Ishikawa (cell line): ENCODE measurements at regions not wholly inside any gene's neighbourhood (a gene's known extent, or its start where the extent isn't known, plus 50 kb on each side); places are given as distances from the start of the nearest gene placed in this dataset.

ENCODE experiments used
- CEBPB ChIP-seq: IDR thresholded peaks from 2 replicates; pipeline ENCODE4 v1.6.1; 2012
- CREB1 ChIP-seq: IDR thresholded peaks from 2 replicates; pipeline ENCODE4 v1.6.1; 2012; ENCODE audit warnings: low read depth
- EGR1 ChIP-seq: IDR thresholded peaks from 2 replicates; pipeline ENCODE4 v1.6.1; 2012
- EP300 ChIP-seq: IDR thresholded peaks from 2 replicates; pipeline ENCODE4 v1.6.1; 2012; ENCODE audit warnings: borderline replicate concordance
- FOXM1 ChIP-seq: IDR thresholded peaks from 2 replicates; pipeline ENCODE4 v1.6.1; 2012; ENCODE audit warnings: low read depth, borderline replicate concordance
- MAX ChIP-seq: IDR thresholded peaks from 2 replicates; pipeline ENCODE4 v1.6.1; 2012
- NFIC ChIP-seq: IDR thresholded peaks from 2 replicates; pipeline ENCODE4 v1.6.1; 2012
- RAD21 ChIP-seq: IDR thresholded peaks from 2 replicates; pipeline ENCODE4 v1.6.1; 2012; ENCODE audit warnings: low read depth
- REST ChIP-seq: IDR thresholded peaks from 2 replicates; pipeline ENCODE4 v1.6.1; 2012; ENCODE audit warnings: low read depth, mild to moderate bottlenecking
- TAF1 ChIP-seq: IDR thresholded peaks from 2 replicates; pipeline ENCODE4 v1.6.1; 2012; ENCODE audit warnings: low read depth, mild to moderate bottlenecking
- TCF12 ChIP-seq: IDR thresholded peaks from 2 replicates; pipeline ENCODE4 v1.6.1; 2012; ENCODE audit warnings: low read depth
- TEAD4 ChIP-seq: IDR thresholded peaks from 2 replicates; pipeline ENCODE4 v1.6.1; 2012
- USF1 ChIP-seq: IDR thresholded peaks from 2 replicates; pipeline ENCODE4 v1.6.1; 2012
- YY1 ChIP-seq: IDR thresholded peaks from 2 replicates; pipeline ENCODE4 v1.6.1; 2012; ENCODE audit warnings: low read depth
- ZBTB7A ChIP-seq: IDR thresholded peaks from 2 replicates; pipeline ENCODE4 v1.6.1; 2012; ENCODE audit warnings: low read depth

GRCh38 chr10:120403109-120403508, 53.9 kb upstream of the PLPP4 start:
- TF ChIP-seq RAD21 = no peak
- TF ChIP-seq TAF1 = no peak
- no peak for TF ChIP-seq CREB1
- no peak for TF ChIP-seq NFIC
- no peak for TF ChIP-seq EGR1
- TF ChIP-seq REST = no peak
- no peak for TF ChIP-seq EP300
- no peak for TF ChIP-seq ZBTB7A
- TF ChIP-seq USF1 = no peak
- no peak for TF ChIP-seq FOXM1

GRCh38 chr10:120406376-120406775, 50.7 kb upstream of the PLPP4 start:
- TF ChIP-seq ZBTB7A (no peak), TEAD4 (no peak), RAD21 (no peak), MAX (no peak), REST (no peak), CREB1 (no peak), CEBPB (no peak), EGR1 (no peak), TCF12 (no peak), TAF1 (no peak), EP300 (no peak), YY1 (no peak)
